Panc1 (cell line): ENCODE measurements at regions not wholly inside any gene's neighbourhood (a gene's known extent, or its start where the extent isn't known, plus 50 kb on each side); places are given as distances from the start of the nearest gene placed in this dataset.

Source experiments
- POLR2AphosphoS5 ChIP-seq: IDR thresholded peaks from 2 replicates; pipeline ENCODE4 v1.6.1; 2012; ENCODE audit warnings: mild to moderate bottlenecking, low read depth, low read length, moderate library complexity
- SIN3A ChIP-seq: IDR thresholded peaks from 2 replicates; pipeline ENCODE4 v1.6.1; 2012; ENCODE audit warnings: low read depth, mild to moderate bottlenecking, low read length, moderate library complexity, borderline replicate concordance; ENCODE audit not compliant: insufficient read depth
- TF ChIP-seq, protein P1 (sequence below): fragments of 450-650 bp; IDR thresholded peaks from 2 replicates; pipeline ENCODE4 v1.5.1; 2017; ENCODE audit warnings: mild to moderate bottlenecking
- TF ChIP-seq, protein P2 (sequence below), 2 experiments: IDR thresholded peaks; 2 replicates each; pipeline ENCODE4 v1.6.1; 2011 to 2012; ENCODE audit warnings: low read depth in 2 of 2, control low read depth in 1 of 2, low read length in 1 of 2, mild to moderate bottlenecking in 1 of 2, moderate library complexity in 1 of 2; ENCODE audit not compliant: insufficient read depth in 1 of 2

GRCh38 chr11:31977343-31977742 lies 113.5 kb upstream of the RCN1 start:
- TF ChIP-seq, protein P1, sequence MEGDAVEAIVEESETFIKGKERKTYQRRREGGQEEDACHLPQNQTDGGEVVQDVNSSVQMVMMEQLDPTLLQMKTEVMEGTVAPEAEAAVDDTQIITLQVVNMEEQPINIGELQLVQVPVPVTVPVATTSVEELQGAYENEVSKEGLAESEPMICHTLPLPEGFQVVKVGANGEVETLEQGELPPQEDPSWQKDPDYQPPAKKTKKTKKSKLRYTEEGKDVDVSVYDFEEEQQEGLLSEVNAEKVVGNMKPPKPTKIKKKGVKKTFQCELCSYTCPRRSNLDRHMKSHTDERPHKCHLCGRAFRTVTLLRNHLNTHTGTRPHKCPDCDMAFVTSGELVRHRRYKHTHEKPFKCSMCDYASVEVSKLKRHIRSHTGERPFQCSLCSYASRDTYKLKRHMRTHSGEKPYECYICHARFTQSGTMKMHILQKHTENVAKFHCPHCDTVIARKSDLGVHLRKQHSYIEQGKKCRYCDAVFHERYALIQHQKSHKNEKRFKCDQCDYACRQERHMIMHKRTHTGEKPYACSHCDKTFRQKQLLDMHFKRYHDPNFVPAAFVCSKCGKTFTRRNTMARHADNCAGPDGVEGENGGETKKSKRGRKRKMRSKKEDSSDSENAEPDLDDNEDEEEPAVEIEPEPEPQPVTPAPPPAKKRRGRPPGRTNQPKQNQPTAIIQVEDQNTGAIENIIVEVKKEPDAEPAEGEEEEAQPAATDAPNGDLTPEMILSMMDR, result no peak
- TF ChIP-seq POLR2AphosphoS5, result no peak
- TF ChIP-seq, protein P2, sequence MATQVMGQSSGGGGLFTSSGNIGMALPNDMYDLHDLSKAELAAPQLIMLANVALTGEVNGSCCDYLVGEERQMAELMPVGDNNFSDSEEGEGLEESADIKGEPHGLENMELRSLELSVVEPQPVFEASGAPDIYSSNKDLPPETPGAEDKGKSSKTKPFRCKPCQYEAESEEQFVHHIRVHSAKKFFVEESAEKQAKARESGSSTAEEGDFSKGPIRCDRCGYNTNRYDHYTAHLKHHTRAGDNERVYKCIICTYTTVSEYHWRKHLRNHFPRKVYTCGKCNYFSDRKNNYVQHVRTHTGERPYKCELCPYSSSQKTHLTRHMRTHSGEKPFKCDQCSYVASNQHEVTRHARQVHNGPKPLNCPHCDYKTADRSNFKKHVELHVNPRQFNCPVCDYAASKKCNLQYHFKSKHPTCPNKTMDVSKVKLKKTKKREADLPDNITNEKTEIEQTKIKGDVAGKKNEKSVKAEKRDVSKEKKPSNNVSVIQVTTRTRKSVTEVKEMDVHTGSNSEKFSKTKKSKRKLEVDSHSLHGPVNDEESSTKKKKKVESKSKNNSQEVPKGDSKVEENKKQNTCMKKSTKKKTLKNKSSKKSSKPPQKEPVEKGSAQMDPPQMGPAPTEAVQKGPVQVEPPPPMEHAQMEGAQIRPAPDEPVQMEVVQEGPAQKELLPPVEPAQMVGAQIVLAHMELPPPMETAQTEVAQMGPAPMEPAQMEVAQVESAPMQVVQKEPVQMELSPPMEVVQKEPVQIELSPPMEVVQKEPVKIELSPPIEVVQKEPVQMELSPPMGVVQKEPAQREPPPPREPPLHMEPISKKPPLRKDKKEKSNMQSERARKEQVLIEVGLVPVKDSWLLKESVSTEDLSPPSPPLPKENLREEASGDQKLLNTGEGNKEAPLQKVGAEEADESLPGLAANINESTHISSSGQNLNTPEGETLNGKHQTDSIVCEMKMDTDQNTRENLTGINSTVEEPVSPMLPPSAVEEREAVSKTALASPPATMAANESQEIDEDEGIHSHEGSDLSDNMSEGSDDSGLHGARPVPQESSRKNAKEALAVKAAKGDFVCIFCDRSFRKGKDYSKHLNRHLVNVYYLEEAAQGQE (IDR thresholded peaks at IDR 0.05; ENCODE audit: insufficient read depth in 1 of 2, low read depth in 2 of 2, low read length in 1 of 2), result no peak
- TF ChIP-seq SIN3A, result no peak
